ENCODE measurements at regions not wholly inside any gene's neighbourhood (a gene's known extent, or its start where the extent isn't known, plus 50 kb on each side); places are given as distances from the start of the nearest gene placed in this dataset.

GRCh38 chr2:161019311-161019710 lies 140.9 kb upstream of the TANK start:
- TF ChIP-seq CTCF (IDR thresholded peaks at IDR 0.05) (no peak), EZH2 (IDR thresholded peaks at IDR 0.05; ENCODE audit: borderline replicate concordance, insufficient read depth, low read depth, low read length, poor library complexity, severe bottlenecking) (no peak)

Data from B cell (primary cell).